Chondrocyte (in vitro differentiated cells): ENCODE measurements at regions not wholly inside any gene's neighbourhood (a gene's known extent, or its start where the extent isn't known, plus 50 kb on each side); places are given as distances from the start of the nearest gene placed in this dataset.

ENCODE experiments used
- DNase-seq: peaks from one replicate; pipeline ENCODE4 v3.0.0; 2021; ENCODE audit warnings: mixed read lengths, low spot score
- H3K27ac Mint-ChIP-seq: one replicate; pipeline ENCODE4 v1.8.0; 2021; ENCODE audit warnings: mild to moderate bottlenecking, moderate library complexity, mixed read lengths; ENCODE audit not compliant: unreplicated experiment
- H3K27me3 Mint-ChIP-seq: 2 replicates; pipeline ENCODE4 v1.8.0; 2021; ENCODE audit warnings: low read depth, mixed read lengths
- H3K36me3 Mint-ChIP-seq: 2 replicates; pipeline ENCODE4 v1.8.0; 2021; ENCODE audit warnings: low read depth, mixed read lengths
- H3K4me1 Mint-ChIP-seq: 2 replicates; pipeline ENCODE4 v1.8.0; 2021; ENCODE audit warnings: low read depth, mild to moderate bottlenecking, mixed read lengths
- H3K4me3 Mint-ChIP-seq: one replicate; pipeline ENCODE4 v1.8.0; 2021; ENCODE audit warnings: mild to moderate bottlenecking, moderate library complexity, mixed read lengths; ENCODE audit not compliant: unreplicated experiment
- H3K9me3 Mint-ChIP-seq: 2 replicates; pipeline ENCODE4 v1.8.0; 2021; ENCODE audit warnings: low read depth, mixed read lengths
- TF ChIP-seq, protein P1 (sequence below): fragments of 200-600 bp; sonication (generic); IDR thresholded peaks from 2 replicates; pipeline ENCODE4 v1.5.0; 2021; ENCODE audit warnings: antibody characterized with exemption, mild to moderate bottlenecking, moderate library complexity

DNA sequence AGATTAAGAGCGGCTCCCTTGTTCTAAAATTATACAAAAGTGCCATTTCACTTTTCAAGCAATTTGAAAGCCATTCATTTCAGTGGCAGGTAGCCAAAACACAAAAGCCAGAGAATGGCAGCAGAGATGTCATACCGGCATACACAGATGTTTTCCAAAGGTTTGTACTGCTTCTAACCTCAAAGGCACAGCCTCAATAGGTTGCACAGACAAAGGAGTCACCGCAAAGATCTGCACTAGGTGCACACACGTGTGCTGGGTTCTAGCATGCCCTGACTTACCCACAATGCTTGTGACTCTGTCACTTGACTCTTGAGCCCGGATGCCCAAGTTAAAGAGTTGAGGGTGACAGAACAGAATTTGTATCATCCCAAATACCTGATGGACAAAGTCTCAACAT is 448.9 kb upstream of the ADGRL2 start:
- H3K4me1 Mint-ChIP-seq: peaks cover 9% of the 10 kb centered on the region
- H3K4me3 Mint-ChIP-seq: no peak overlapping the region
- TF ChIP-seq, protein P1, sequence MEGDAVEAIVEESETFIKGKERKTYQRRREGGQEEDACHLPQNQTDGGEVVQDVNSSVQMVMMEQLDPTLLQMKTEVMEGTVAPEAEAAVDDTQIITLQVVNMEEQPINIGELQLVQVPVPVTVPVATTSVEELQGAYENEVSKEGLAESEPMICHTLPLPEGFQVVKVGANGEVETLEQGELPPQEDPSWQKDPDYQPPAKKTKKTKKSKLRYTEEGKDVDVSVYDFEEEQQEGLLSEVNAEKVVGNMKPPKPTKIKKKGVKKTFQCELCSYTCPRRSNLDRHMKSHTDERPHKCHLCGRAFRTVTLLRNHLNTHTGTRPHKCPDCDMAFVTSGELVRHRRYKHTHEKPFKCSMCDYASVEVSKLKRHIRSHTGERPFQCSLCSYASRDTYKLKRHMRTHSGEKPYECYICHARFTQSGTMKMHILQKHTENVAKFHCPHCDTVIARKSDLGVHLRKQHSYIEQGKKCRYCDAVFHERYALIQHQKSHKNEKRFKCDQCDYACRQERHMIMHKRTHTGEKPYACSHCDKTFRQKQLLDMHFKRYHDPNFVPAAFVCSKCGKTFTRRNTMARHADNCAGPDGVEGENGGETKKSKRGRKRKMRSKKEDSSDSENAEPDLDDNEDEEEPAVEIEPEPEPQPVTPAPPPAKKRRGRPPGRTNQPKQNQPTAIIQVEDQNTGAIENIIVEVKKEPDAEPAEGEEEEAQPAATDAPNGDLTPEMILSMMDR: no peak
- no peak for DNase-seq
- no peaks in the 10 kb centered on the region for H3K36me3 Mint-ChIP-seq
- H3K27me3 Mint-ChIP-seq: no peaks in the 10 kb centered on the region
- H3K9me3 Mint-ChIP-seq: no peaks in the 10 kb centered on the region
- no peak overlapping the region for H3K27ac Mint-ChIP-seq

DNA sequence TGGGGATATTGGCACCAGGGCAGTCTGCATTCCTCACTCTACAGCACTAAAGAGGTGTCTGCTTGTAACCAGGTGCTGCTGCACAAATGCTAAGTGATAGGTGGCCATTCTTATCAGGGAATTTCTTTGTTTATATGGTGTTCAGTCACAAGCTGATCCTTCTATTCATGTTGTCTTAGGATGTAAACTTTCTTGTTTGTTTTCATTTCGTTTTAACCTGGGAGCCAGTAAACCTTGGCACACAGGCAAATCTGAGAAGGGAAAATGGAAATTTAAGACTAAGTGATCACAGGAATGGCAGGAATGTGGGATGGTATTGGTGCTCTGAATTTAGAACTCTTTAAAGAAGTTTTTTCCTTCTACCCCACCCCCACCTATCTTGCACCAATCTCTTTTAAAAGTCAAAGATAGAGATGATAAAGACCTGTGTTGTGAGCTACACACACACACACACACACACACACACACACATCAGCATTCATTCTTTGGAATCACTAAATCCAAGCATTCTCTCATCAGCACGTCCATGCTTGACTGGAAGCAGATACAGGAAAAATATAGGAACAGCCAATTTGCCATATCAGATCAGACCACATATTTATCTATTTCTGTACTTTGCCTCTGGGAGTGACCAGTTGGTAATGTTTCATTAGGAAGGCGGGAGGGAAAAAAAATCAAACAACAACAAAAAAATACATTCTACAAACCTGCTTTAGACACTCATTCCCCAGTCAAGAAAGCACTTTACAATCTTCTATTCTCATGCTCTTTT is 451.4 kb upstream of the ADGRL2 start:
- Mint-ChIP-seq H3K4me3 (no peak overlapping the region), H3K9me3 (no peaks in the 10 kb centered on the region), H3K27me3 (no peaks in the 10 kb centered on the region), H3K4me1 (peaks cover 9% of the 10 kb centered on the region), H3K36me3 (no peaks in the 10 kb centered on the region), H3K27ac (no peak overlapping the region)
- TF ChIP-seq, protein P1: no peak
- no peak for DNase-seq

GRCh38 chr1:81345110-81345509 is 455.6 kb upstream of the ADGRL2 start:
- TF ChIP-seq, protein P1: no peak
- no peaks in the 10 kb centered on the region for H3K36me3 Mint-ChIP-seq
- H3K9me3 Mint-ChIP-seq: no peaks in the 10 kb centered on the region
- DNase-seq: no peak
- H3K4me3 Mint-ChIP-seq: no peak overlapping the region
- H3K27ac Mint-ChIP-seq: no peak overlapping the region
- H3K27me3 Mint-ChIP-seq: no peaks in the 10 kb centered on the region
- H3K4me1 Mint-ChIP-seq: peaks cover 22% of the 10 kb centered on the region

DNA sequence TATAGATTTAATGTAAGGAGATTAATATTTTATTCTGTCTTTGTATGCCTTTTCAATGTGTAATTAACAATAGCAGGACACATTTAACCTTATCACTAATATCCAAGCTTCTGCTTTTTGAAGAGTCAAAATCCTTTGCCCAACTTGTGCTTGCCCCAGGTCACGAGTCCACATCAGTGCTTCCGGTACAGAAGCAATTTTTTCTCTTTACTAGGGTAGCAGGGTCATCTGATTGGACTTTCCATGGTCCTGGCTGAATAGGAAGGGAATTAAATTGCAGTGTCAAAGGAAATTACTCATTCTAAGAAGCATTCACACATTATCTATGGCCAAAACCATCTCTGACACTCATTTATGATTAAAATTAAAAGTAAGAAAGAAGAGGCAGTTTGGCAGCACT is 460.5 kb upstream of the ADGRL2 start:
- Mint-ChIP-seq H3K4me3 (no peak overlapping the region), H3K9me3 (no peaks in the 10 kb centered on the region)

GRCh38 chr1:81337226-81337625 is 463.5 kb upstream of the ADGRL2 start:
- TF ChIP-seq, protein P1: no peak

More for the DNA sequence above, 460.5 kb upstream of the ADGRL2 start:
- no peak for DNase-seq
- Mint-ChIP-seq H3K4me1 (peaks cover 14% of the 10 kb centered on the region), H3K27ac (no peak overlapping the region), H3K27me3 (no peaks in the 10 kb centered on the region), H3K36me3 (no peaks in the 10 kb centered on the region)
- TF ChIP-seq, protein P1: no peak

More at GRCh38 chr1:81337226-81337625, 463.5 kb upstream of the ADGRL2 start:
- Mint-ChIP-seq H3K27ac (no peak overlapping the region), H3K4me1 (peaks cover 14% of the 10 kb centered on the region), H3K4me3 (no peak overlapping the region), H3K27me3 (no peaks in the 10 kb centered on the region), H3K36me3 (no peaks in the 10 kb centered on the region), H3K9me3 (no peaks in the 10 kb centered on the region)
- no peak for DNase-seq
